ENCODE measurements at regions not wholly inside any gene's neighbourhood (a gene's known extent, or its start where the extent isn't known, plus 50 kb on each side); places are given as distances from the start of the nearest gene placed in this dataset.

GRCh38 chrX:9310616-9311015 lies 154.2 kb upstream of the TBL1X start:
- DNase-seq (ENCODE audit: extremely low spot score), result no peak
- no peak overlapping the region for H3K27ac ChIP-seq (ENCODE audit: low read depth)
- H3K4me3 ChIP-seq (ENCODE audit: low read depth, low read length), result no peak overlapping the region
- H3K4me1 ChIP-seq (ENCODE audit: insufficient read depth), result no peaks in the 10 kb centered on the region
- no peaks in the 10 kb centered on the region for H3K36me3 ChIP-seq (ENCODE audit: insufficient read depth)
- 80% methylated on average over 2 of the region's 2 CpGs for WGBS

- Histone ChIP-seq H3K4me3 (ENCODE audit: low read depth, low read length) (no peak overlapping the region), H3K4me1 (ENCODE audit: insufficient read depth) (no peaks in the 10 kb centered on the region)
These were observed 153.3 kb upstream of the TBL1X start for GRCh38 chrX:9311421-9312160.

GRCh38 chrX:9312922-9313867 lies 151.7 kb upstream of the TBL1X start:
- WGBS, result 88% methylated on average over 12 of the region's 12 CpGs
- DNase-seq (ENCODE audit: extremely low spot score), result no peak
- H3K36me3 ChIP-seq (ENCODE audit: insufficient read depth), result no peaks in the 10 kb centered on the region
- no peak overlapping the region for H3K27ac ChIP-seq (ENCODE audit: low read depth)
- H3K4me1 ChIP-seq (ENCODE audit: insufficient read depth), result no peaks in the 10 kb centered on the region
- no peak overlapping the region for H3K4me3 ChIP-seq (ENCODE audit: low read depth, low read length)

More at GRCh38 chrX:9311421-9312160, 153.3 kb upstream of the TBL1X start:
- 79% methylated on average over 8 of the region's 8 CpGs for WGBS
- H3K36me3 ChIP-seq (ENCODE audit: insufficient read depth), result no peaks in the 10 kb centered on the region
- DNase-seq (ENCODE audit: extremely low spot score), result no peak
- H3K27ac ChIP-seq (ENCODE audit: low read depth), result no peak overlapping the region

- Histone ChIP-seq H3K4me3 (ENCODE audit: low read depth, low read length) (no peak overlapping the region), H3K36me3 (ENCODE audit: insufficient read depth) (no peaks in the 10 kb centered on the region), H3K4me1 (ENCODE audit: insufficient read depth) (no peaks in the 10 kb centered on the region), H3K27ac (ENCODE audit: low read depth) (no peak overlapping the region)
- 88% methylated on average over 3 of the region's 3 CpGs for WGBS
- DNase-seq (ENCODE audit: extremely low spot score), result no peak
These were observed 149.8 kb upstream of the TBL1X start for GRCh38 chrX:9315086-9315485.

- DNase-seq (ENCODE audit: extremely low spot score), result no peak
These were observed 148.8 kb upstream of the TBL1X start for GRCh38 chrX:9316096-9316495.

GRCh38 chrX:9317176-9317575 lies 147.7 kb upstream of the TBL1X start:
- no peaks in the 10 kb centered on the region for H3K4me1 ChIP-seq (ENCODE audit: insufficient read depth)
- H3K27ac ChIP-seq (ENCODE audit: low read depth), result no peak overlapping the region
- no peak for DNase-seq (ENCODE audit: extremely low spot score)
- H3K4me3 ChIP-seq (ENCODE audit: low read depth, low read length), result no peak overlapping the region
- no peaks in the 10 kb centered on the region for H3K36me3 ChIP-seq (ENCODE audit: insufficient read depth)
- WGBS, result 80% methylated on average over 7 of the region's 7 CpGs

More at GRCh38 chrX:9316096-9316495, 148.8 kb upstream of the TBL1X start:
- Histone ChIP-seq H3K4me1 (ENCODE audit: insufficient read depth) (no peaks in the 10 kb centered on the region), H3K27ac (ENCODE audit: low read depth) (no peak overlapping the region), H3K36me3 (ENCODE audit: insufficient read depth) (no peaks in the 10 kb centered on the region), H3K4me3 (ENCODE audit: low read depth, low read length) (no peak overlapping the region)
- WGBS, result 64% methylated on average over 10 of the region's 10 CpGs

GRCh38 chrX:9318213-9318612 lies 146.6 kb upstream of the TBL1X start:
- Histone ChIP-seq H3K4me3 (ENCODE audit: low read depth, low read length) (no peak overlapping the region), H3K27ac (ENCODE audit: low read depth) (no peak overlapping the region), H3K4me1 (ENCODE audit: insufficient read depth) (no peaks in the 10 kb centered on the region), H3K36me3 (ENCODE audit: insufficient read depth) (no peaks in the 10 kb centered on the region)
- DNase-seq (ENCODE audit: extremely low spot score), result no peak
- WGBS, result 81% methylated on average over 3 of the region's 3 CpGs

GRCh38 chrX:9318766-9319165 lies 146.1 kb upstream of the TBL1X start:
- Histone ChIP-seq H3K4me1 (ENCODE audit: insufficient read depth) (no peaks in the 10 kb centered on the region), H3K36me3 (ENCODE audit: insufficient read depth) (no peaks in the 10 kb centered on the region), H3K27ac (ENCODE audit: low read depth) (no peak overlapping the region), H3K4me3 (ENCODE audit: low read depth, low read length) (no peak overlapping the region)
- WGBS, result 96% methylated on average over 14 of the region's 14 CpGs
- no peak for DNase-seq (ENCODE audit: extremely low spot score)

- H3K36me3 ChIP-seq (ENCODE audit: insufficient read depth), result no peaks in the 10 kb centered on the region
- no peak for DNase-seq (ENCODE audit: extremely low spot score)
- H3K4me1 ChIP-seq (ENCODE audit: insufficient read depth), result no peaks in the 10 kb centered on the region
- WGBS, result 32% methylated on average over 7 of the region's 7 CpGs
- H3K4me3 ChIP-seq (ENCODE audit: low read depth, low read length), result no peak overlapping the region
- no peak overlapping the region for H3K27ac ChIP-seq (ENCODE audit: low read depth)
These were observed 143.9 kb upstream of the TBL1X start for GRCh38 chrX:9320940-9321339.

- Histone ChIP-seq H3K36me3 (ENCODE audit: insufficient read depth) (no peaks in the 10 kb centered on the region), H3K27ac (ENCODE audit: low read depth) (no peak overlapping the region), H3K4me1 (ENCODE audit: insufficient read depth) (no peaks in the 10 kb centered on the region), H3K4me3 (ENCODE audit: low read depth, low read length) (no peak overlapping the region)
- DNase-seq (ENCODE audit: extremely low spot score), result no peak
- WGBS, result 84% methylated on average over 3 of the region's 3 CpGs
These were observed 140.2 kb upstream of the TBL1X start for GRCh38 chrX:9324676-9325075.

- no peaks in the 10 kb centered on the region for H3K4me1 ChIP-seq (ENCODE audit: insufficient read depth)
- no peak overlapping the region for H3K27ac ChIP-seq (ENCODE audit: low read depth)
- WGBS, result 93% methylated on average over 6 of the region's 6 CpGs
- no peak overlapping the region for H3K4me3 ChIP-seq (ENCODE audit: low read depth, low read length)
- DNase-seq (ENCODE audit: extremely low spot score), result no peak
- no peaks in the 10 kb centered on the region for H3K36me3 ChIP-seq (ENCODE audit: insufficient read depth)
These were observed 138.5 kb upstream of the TBL1X start for GRCh38 chrX:9326369-9326768.

- Histone ChIP-seq H3K4me1 (ENCODE audit: insufficient read depth) (no peaks in the 10 kb centered on the region), H3K27ac (ENCODE audit: low read depth) (no peak overlapping the region), H3K4me3 (ENCODE audit: low read depth, low read length) (no peak overlapping the region), H3K36me3 (ENCODE audit: insufficient read depth) (no peaks in the 10 kb centered on the region)
- 96% methylated on average over 6 of the region's 6 CpGs for WGBS
- DNase-seq (ENCODE audit: extremely low spot score), result no peak
These were observed 137.6 kb upstream of the TBL1X start for GRCh38 chrX:9327086-9327746.

GRCh38 chrX:9327747-9328145 lies 137.1 kb upstream of the TBL1X start:
- H3K36me3 ChIP-seq (ENCODE audit: insufficient read depth), result no peaks in the 10 kb centered on the region
- no peak overlapping the region for H3K27ac ChIP-seq (ENCODE audit: low read depth)
- 88% methylated on average over 5 of the region's 5 CpGs for WGBS
- no peak overlapping the region for H3K4me3 ChIP-seq (ENCODE audit: low read depth, low read length)
- no peak for DNase-seq (ENCODE audit: extremely low spot score)
- no peaks in the 10 kb centered on the region for H3K4me1 ChIP-seq (ENCODE audit: insufficient read depth)

Data from urinary bladder (tissue), 3 donors.